Tibial nerve (tissue), 4 donors: ENCODE measurements at regions not wholly inside any gene's neighbourhood (a gene's known extent, or its start where the extent isn't known, plus 50 kb on each side); places are given as distances from the start of the nearest gene placed in this dataset.

Experiments
- CTCF ChIP-seq, 5 experiments: fragments of 200-600 bp in 3 of 5; fragments of 450-650 bp in 2 of 5; sonication (generic) in 3 of 5; IDR thresholded peaks; one replicate each; pipeline ENCODE4 v1.5.1; 2016 to 2019; ENCODE audit warnings: antibody characterized with exemption in 5 of 5, mild to moderate bottlenecking in 3 of 5, moderate library complexity in 2 of 5
- EP300 ChIP-seq, 2 donors: sonication (generic); formaldehyde crosslinking; IDR thresholded peaks; one replicate each; pipeline ENCODE4 v1.6.1; 2017; ENCODE audit warnings: antibody characterized with exemption in 2 of 2, mild to moderate bottlenecking in 1 of 2

- TF ChIP-seq CTCF (IDR thresholded peaks at IDR 0.05) (no peak), EP300 (IDR thresholded peaks at IDR 0.05) (no peak)
These were observed 116.1 kb upstream of the LMO4 start for GRCh38 chr1:87212431-87213134.
